ENCODE measurements at regions not wholly inside any gene's neighbourhood (a gene's known extent, or its start where the extent isn't known, plus 50 kb on each side); places are given as distances from the start of the nearest gene placed in this dataset.

DNA sequence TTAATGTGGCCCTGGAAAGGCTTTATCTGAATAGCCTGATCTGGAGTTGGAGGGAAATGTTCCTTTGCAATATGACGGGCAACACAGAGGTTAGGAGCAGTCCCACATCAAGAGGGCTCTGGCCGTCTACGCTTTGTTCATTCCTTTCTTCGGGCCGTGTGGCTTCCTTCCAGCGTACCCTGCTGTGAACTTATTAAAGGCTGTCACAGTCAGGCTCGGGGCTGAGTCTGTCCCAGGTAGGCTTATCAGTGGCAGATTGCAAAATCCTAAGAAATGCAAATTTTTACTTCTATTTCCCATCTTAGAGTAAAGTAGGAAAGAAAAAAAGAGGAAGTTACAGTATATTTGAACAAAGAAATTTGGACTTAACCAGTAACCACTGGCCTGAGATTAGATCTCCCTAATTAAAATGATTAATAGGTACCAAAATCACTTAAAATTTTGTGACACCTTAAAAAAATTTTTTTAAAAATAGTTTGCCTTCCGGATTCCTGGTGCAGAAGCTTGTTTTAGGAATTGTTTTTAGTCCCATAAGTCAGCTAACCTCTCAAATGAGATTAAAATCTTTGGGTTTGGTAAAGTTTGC, 453.1 kb upstream of the MKI67 start (continued):
- TF ChIP-seq JUND (IDR thresholded peaks at IDR 0.05; ENCODE audit: borderline replicate concordance, low read depth, low read length), result no peak
- TF ChIP-seq JUND (tag; IDR thresholded peaks at IDR 0.05; ENCODE audit: borderline replicate concordance, low read depth, low read length), result peak; percentile 21; the same call in 1 of the 3 replicates
- peak; percentile 29; the same call in 1 of the 2 replicates for TF ChIP-seq TEAD4 (IDR thresholded peaks at IDR 0.05; ENCODE audit: low read length)
- TF ChIP-seq TEAD4 (CRISPR knock-in tag; IDR thresholded peaks at IDR 0.05; ENCODE audit: borderline replicate concordance), result no peak
- TF ChIP-seq CEBPB (tag; IDR thresholded peaks at IDR 0.05), result peak; percentile 87
- TF ChIP-seq, protein P1, sequence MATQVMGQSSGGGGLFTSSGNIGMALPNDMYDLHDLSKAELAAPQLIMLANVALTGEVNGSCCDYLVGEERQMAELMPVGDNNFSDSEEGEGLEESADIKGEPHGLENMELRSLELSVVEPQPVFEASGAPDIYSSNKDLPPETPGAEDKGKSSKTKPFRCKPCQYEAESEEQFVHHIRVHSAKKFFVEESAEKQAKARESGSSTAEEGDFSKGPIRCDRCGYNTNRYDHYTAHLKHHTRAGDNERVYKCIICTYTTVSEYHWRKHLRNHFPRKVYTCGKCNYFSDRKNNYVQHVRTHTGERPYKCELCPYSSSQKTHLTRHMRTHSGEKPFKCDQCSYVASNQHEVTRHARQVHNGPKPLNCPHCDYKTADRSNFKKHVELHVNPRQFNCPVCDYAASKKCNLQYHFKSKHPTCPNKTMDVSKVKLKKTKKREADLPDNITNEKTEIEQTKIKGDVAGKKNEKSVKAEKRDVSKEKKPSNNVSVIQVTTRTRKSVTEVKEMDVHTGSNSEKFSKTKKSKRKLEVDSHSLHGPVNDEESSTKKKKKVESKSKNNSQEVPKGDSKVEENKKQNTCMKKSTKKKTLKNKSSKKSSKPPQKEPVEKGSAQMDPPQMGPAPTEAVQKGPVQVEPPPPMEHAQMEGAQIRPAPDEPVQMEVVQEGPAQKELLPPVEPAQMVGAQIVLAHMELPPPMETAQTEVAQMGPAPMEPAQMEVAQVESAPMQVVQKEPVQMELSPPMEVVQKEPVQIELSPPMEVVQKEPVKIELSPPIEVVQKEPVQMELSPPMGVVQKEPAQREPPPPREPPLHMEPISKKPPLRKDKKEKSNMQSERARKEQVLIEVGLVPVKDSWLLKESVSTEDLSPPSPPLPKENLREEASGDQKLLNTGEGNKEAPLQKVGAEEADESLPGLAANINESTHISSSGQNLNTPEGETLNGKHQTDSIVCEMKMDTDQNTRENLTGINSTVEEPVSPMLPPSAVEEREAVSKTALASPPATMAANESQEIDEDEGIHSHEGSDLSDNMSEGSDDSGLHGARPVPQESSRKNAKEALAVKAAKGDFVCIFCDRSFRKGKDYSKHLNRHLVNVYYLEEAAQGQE (IDR thresholded peaks at IDR 0.05; ENCODE audit: borderline replicate concordance), result peak; percentile 60; the same call in 1 of the 2 replicates
- TF ChIP-seq, protein P1 (CRISPR knock-in tag; IDR thresholded peaks at IDR 0.05; ENCODE audit: low read depth), result no peak
- TF ChIP-seq ARID1B (IDR thresholded peaks at IDR 0.05), result peak; percentile 38; the same call in 1 of the 2 replicates
- TF ChIP-seq MCM2 (IDR thresholded peaks at IDR 0.05; ENCODE audit: low read depth), result no peak
- no peak for TF ChIP-seq PCBP1 (IDR thresholded peaks at IDR 0.05; ENCODE audit: low read depth, low read length, poor library complexity, severe bottlenecking)
- TF ChIP-seq SMARCE1 (IDR thresholded peaks at IDR 0.05), result peak; percentile 40; the same call in 1 of the 2 replicates

Data from K562 (cell line).